HEK293T (cell line): ENCODE measurements at regions not wholly inside any gene's neighbourhood (a gene's known extent, or its start where the extent isn't known, plus 50 kb on each side); places are given as distances from the start of the nearest gene placed in this dataset.

Experiments used
- CTCF ChIA-PET: fragments of 350-600 bp; formaldehyde crosslinking; extraction: SDS; loops from one replicate; lab custom pipeline; 2021; ENCODE audit warnings: antibody characterized with exemption, inconsistent platforms; lab: Yijun Ruan, JAX
- POLR2A ChIA-PET: fragments of 350-600 bp; formaldehyde crosslinking; extraction: SDS; loops from one replicate; lab custom pipeline; 2020; ENCODE audit warnings: antibody characterized with exemption, inconsistent platforms; lab: Yijun Ruan, JAX
- DNase-seq: peaks from one replicate; pipeline ENCODE4 v3.0.0; 2012; ENCODE audit warnings: mixed read lengths; ENCODE audit errors: extremely low spot score
- ARNT ChIP-seq: fragments of 450-650 bp; IDR thresholded peaks from 2 replicates; pipeline ENCODE4 v1.6.1; 2017; ENCODE audit warnings: mild to moderate bottlenecking
- BHLHE40 ChIP-seq: fragments of 450-650 bp; IDR thresholded peaks from 2 replicates; pipeline ENCODE4 v1.6.1; 2016; ENCODE audit warnings: mild to moderate bottlenecking, moderate library complexity, borderline replicate concordance
- CTBP1 ChIP-seq: fragments of 450-650 bp; IDR thresholded peaks from 2 replicates; pipeline ENCODE4 v1.6.1; 2016; ENCODE audit warnings: borderline replicate concordance
- ELF4 ChIP-seq: fragments of 450-650 bp; IDR thresholded peaks from 2 replicates; pipeline ENCODE4 v1.6.1; 2017; ENCODE audit warnings: antibody characterized with exemption
- FOXA1 ChIP-seq: fragments of 450-650 bp; IDR thresholded peaks from 2 replicates; pipeline ENCODE4 v1.6.1; 2016; ENCODE audit warnings: mild to moderate bottlenecking
- FOXK2 ChIP-seq: fragments of 450-650 bp; IDR thresholded peaks from 2 replicates; pipeline ENCODE4 v1.6.1; 2016; ENCODE audit warnings: mild to moderate bottlenecking
- FOXM1 ChIP-seq: fragments of 450-650 bp; IDR thresholded peaks from 2 replicates; pipeline ENCODE4 v1.6.1; 2017; ENCODE audit warnings: mild to moderate bottlenecking, borderline replicate concordance
- HDGF ChIP-seq: fragments of 450-650 bp; IDR thresholded peaks from 2 replicates; pipeline ENCODE4 v1.6.1; 2017; ENCODE audit warnings: antibody characterized with exemption, borderline replicate concordance
- L3MBTL2 ChIP-seq: fragments of 450-650 bp; conservative IDR thresholded peaks from 2 replicates; pipeline ENCODE4 v1.6.1; 2016; ENCODE audit warnings: mild to moderate bottlenecking
- LEF1 ChIP-seq: fragments of 450-650 bp; IDR thresholded peaks from 2 replicates; pipeline ENCODE4 v1.6.1; 2017; ENCODE audit warnings: mild to moderate bottlenecking, borderline replicate concordance
- NFRKB ChIP-seq: fragments of 450-650 bp; IDR thresholded peaks from 2 replicates; pipeline ENCODE4 v1.6.1; 2016; ENCODE audit warnings: mild to moderate bottlenecking, moderate library complexity
- PKNOX1 ChIP-seq: fragments of 450-650 bp; IDR thresholded peaks from 2 replicates; pipeline ENCODE4 v1.6.1; 2016
- SP1 ChIP-seq: fragments of 450-650 bp; IDR thresholded peaks from 2 replicates; pipeline ENCODE4 v1.6.1; 2017
- SUZ12 ChIP-seq: fragments of 450-650 bp; IDR thresholded peaks from 2 replicates; pipeline ENCODE4 v1.6.1; 2016; ENCODE audit warnings: mild to moderate bottlenecking
- TARDBP ChIP-seq: fragments of 450-650 bp; IDR thresholded peaks from 2 replicates; pipeline ENCODE4 v1.6.1; 2016
- ZNF384 ChIP-seq: fragments of 450-650 bp; IDR thresholded peaks from 2 replicates; pipeline ENCODE4 v1.6.1; 2016

DNA sequence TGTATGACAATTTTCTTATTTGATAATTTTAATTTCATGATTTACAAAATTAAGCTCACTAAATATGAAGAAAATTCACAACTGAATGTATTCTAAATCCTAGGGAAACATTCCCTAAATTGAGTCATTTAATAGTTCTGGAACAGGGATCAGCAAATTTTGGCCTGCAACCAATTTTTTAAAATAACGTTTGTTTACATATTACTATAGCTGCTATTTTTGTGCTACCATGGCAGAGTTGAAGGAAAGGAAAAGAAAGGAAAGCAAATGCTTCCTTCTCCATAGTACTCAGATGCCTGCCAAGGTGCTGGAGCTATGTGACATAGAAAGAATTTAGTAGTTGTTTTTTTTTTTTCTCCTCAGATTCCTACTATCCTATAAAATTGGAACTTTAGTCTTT is 1307.7 kb upstream of the LRRTM3 start:
- CTCF ChIA-PET, result no interaction called here
- TF ChIP-seq FOXA1 (no peak), ARNT (no peak), ZNF384 (no peak), PKNOX1 (no peak), TARDBP (no peak), FOXK2 (no peak), CTBP1 (no peak), BHLHE40 (no peak), HDGF (no peak)
- POLR2A ChIA-PET, result no interaction called here
- no peak for DNase-seq

DNA sequence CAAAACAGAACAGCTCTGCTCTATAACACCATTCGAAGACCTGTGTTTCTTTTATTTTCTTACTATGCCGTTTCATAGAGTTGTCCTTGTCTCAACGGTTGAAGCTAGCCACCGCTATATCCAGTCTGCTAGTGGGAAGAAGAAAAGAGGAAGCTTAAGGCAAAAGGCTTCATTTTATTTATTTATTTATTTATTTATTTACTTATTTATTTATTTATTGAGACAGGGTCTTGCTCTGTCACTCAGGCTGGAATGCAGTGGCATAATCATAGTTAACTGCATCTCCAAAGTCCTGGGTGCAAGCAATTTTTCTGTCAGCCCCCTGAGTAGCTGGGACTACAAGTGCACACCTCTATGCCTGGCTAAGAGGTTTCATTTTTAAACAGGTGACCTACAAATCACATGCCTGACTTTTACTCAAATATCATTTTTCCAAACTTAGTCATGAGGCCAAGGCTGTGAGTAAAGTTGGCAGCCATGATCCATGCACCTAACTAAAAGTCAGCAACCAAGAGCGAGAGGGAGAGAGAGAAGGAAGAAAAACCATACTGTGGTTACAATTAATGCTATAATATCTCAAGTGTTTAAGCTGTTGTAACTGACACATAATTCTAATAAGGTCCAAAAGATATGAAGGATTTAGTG is 1305.3 kb upstream of the LRRTM3 start:
- POLR2A ChIA-PET, result no interaction called here

DNA sequence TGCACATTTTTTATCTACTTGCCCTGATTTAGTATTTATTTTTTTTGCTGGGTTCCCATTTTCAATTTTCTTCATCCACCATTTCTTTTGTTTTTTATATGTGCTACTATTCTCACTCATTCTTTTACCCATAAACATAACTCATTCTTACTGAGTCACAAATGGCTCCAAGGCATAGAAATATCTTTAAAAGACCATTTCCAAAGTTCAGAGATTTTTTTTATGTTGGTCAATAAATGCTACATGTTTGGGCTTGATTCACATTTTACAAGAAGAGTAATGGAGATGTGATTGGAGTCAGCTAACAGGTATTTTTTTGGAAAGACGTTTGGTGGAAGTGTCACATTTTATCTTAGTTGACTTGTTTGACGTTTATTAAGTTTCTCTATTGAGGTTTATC is 1303.2 kb upstream of the LRRTM3 start:
- no peak for TF ChIP-seq ZNF384
- TF ChIP-seq SP1, result no peak
- no peak for TF ChIP-seq LEF1
- no peak for TF ChIP-seq ARNT
- TF ChIP-seq PKNOX1, result no peak
- no peak for TF ChIP-seq FOXM1
- DNase-seq, result no peak
- ChIA-PET POLR2A (no interaction called here), CTCF (no interaction called here)

More for the DNA sequence above, 1305.3 kb upstream of the LRRTM3 start:
- no peak for TF ChIP-seq ZNF384
- no peak for TF ChIP-seq FOXM1
- TF ChIP-seq PKNOX1, result no peak
- no peak for TF ChIP-seq FOXK2
- no peak for TF ChIP-seq SUZ12
- TF ChIP-seq HDGF, result no peak
- no peak for TF ChIP-seq BHLHE40
- no peak for TF ChIP-seq SP1
- no peak for TF ChIP-seq CTBP1
- no peak for TF ChIP-seq LEF1
- no peak for TF ChIP-seq ELF4
- TF ChIP-seq TARDBP, result no peak
- TF ChIP-seq NFRKB, result no peak
- TF ChIP-seq FOXA1, result no peak
- TF ChIP-seq L3MBTL2, result no peak
- TF ChIP-seq ARNT, result no peak
- CTCF ChIA-PET, result no interaction called here
- DNase-seq, result no peak

GRCh38 chr10:65628493-65629139 is 1297.2 kb upstream of the LRRTM3 start:
- ChIA-PET POLR2A (no interaction called here), CTCF (no interaction called here)
- no peak for DNase-seq
- no peak for TF ChIP-seq ZNF384
- no peak for TF ChIP-seq FOXA1
- no peak for TF ChIP-seq PKNOX1
- no peak for TF ChIP-seq ARNT
- no peak for TF ChIP-seq CTBP1
- no peak for TF ChIP-seq SUZ12
- no peak for TF ChIP-seq L3MBTL2
- no peak for TF ChIP-seq TARDBP
- TF ChIP-seq FOXK2, result no peak
- no peak for TF ChIP-seq BHLHE40

DNA sequence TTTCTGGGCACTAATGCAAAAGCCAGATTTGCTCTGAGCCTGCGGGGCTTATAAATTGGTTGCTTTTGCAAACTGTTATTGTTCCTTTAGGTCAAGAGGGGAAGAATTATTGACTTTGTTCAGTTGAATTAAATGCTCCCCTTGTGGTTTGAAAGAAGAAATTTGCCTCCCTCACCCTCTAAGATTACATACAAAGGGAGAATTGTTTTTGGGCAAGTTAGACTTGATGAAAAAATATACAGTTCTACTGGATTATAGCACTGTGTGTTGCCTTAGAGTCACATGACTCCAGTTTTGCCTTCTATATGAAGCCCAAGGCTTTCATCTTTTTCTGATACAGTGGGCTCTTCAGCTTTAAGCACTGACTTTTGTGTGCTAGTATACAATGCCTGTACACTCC is 1265.8 kb upstream of the LRRTM3 start:
- ChIA-PET CTCF (no interaction called here), POLR2A (no interaction called here)
- TF ChIP-seq TARDBP (no peak), BHLHE40 (no peak), FOXM1 (no peak), ZNF384 (no peak), SP1 (no peak), NFRKB (no peak), L3MBTL2 (no peak), FOXA1 (no peak), LEF1 (no peak), ARNT (no peak), HDGF (no peak), CTBP1 (no peak), ELF4 (no peak), PKNOX1 (no peak), SUZ12 (no peak), FOXK2 (no peak)
- DNase-seq, result no peak
